Body of pancreas (tissue), 4 donors: ENCODE measurements at regions not wholly inside any gene's neighbourhood (a gene's known extent, or its start where the extent isn't known, plus 50 kb on each side); places are given as distances from the start of the nearest gene placed in this dataset.

Experiments used
- ATAC-seq: fragments of 150-250 bp; one replicate; pipeline ENCODE4 v1.9.1; 2016
- DNase-seq, 4 donors: peaks; one replicate each; pipeline ENCODE4 v3.0.0-alpha.2; 2019
- H3K27ac ChIP-seq, 4 donors: fragments of 200-600 bp; sonication (generic); 1 replicate in 3 of 4; 2 replicates in 1 of 4; pipeline versions ENCODE4 v1.5.1 to v1.6.1; 2016 to 2019; ENCODE audit warnings: mild to moderate bottlenecking in 1 of 4, mixed read lengths in 1 of 4, moderate library complexity in 1 of 4
- H3K27me3 ChIP-seq, 2 donors: fragments of 200-600 bp; sonication (generic); one replicate each; pipeline ENCODE4 v1.6.0; 2016; ENCODE audit warnings: mild to moderate bottlenecking in 1 of 2
- H3K36me3 ChIP-seq, 2 donors: fragments of 200-600 bp; sonication (generic); replicated peaks in 1 of 2; 2 replicates each; pipeline ENCODE4 v1.5.1; 2016; ENCODE audit warnings: low read depth in 2 of 2; ENCODE audit not compliant: insufficient read depth in 1 of 2
- H3K4me1 ChIP-seq: fragments of 200-600 bp; sonication (generic); one replicate; pipeline ENCODE4 v1.6.0; 2016
- H3K4me3 ChIP-seq, 2 donors: fragments of 200-600 bp; sonication (generic); 1 replicate in 1 of 2; 2 replicates in 1 of 2; pipeline ENCODE4 v1.5.1; 2016 to 2019
- H3K9me3 ChIP-seq, 3 donors: fragments of 200-600 bp; sonication (generic); 1 replicate in 2 of 3; 2 replicates in 1 of 3; pipeline ENCODE4 v1.5.1; 2016
- CTCF ChIP-seq, 7 experiments: fragments of 450-650 bp in 4 of 7; fragments of 200-600 bp in 3 of 7; sonication (generic) in 3 of 7; IDR thresholded peaks; one replicate each; pipeline ENCODE4 v1.5.1; 2016 to 2019; ENCODE audit warnings: antibody characterized with exemption in 7 of 7
- POLR2A ChIP-seq, 3 donors: fragments of 450-650 bp; IDR thresholded peaks; one replicate each; pipeline ENCODE4 v1.6.1; 2016; ENCODE audit warnings: antibody characterized with exemption in 3 of 3, mild to moderate bottlenecking in 2 of 3
- WGBS, 2 donors: methylation state at CpG; one replicate each; pipeline ENCODE4 v1.1.5; 2017; 5-methylcytosine and 5-hydroxymethylcytosine counted together
- intact Hi-C: fragments of 100-400 bp; cut with DNase I; formaldehyde crosslinking; loops from one replicate; pipeline ENCODE4 v1.15.1; 2023

- intact Hi-C loops, result no loop called here
- no peak overlapping the region for H3K4me3 ChIP-seq
- 43 to 49% methylated on average over 3 of the region's 3 CpGs for WGBS, 2 donors
- TF ChIP-seq CTCF (IDR thresholded peaks at IDR 0.05), result no peak
- TF ChIP-seq POLR2A (IDR thresholded peaks at IDR 0.05), result no peak
- H3K27ac ChIP-seq, result no peak overlapping the region
- no peaks in the 10 kb centered on the region for H3K36me3 ChIP-seq
- no peak for ATAC-seq
- DNase-seq, result no peak
- no peaks in the 10 kb centered on the region for H3K9me3 ChIP-seq
- H3K27me3 ChIP-seq, result no peaks in the 10 kb centered on the region
- H3K4me1 ChIP-seq, result no peaks in the 10 kb centered on the region
Measured at GRCh38 chr3:146881966-146882760, 277.0 kb upstream of the PLSCR5 start.

GRCh38 chr3:146881356-146881755 is 276.2 kb upstream of the PLSCR5 start:
- DNase-seq (no peak), ATAC-seq (no peak)
- H3K4me3 ChIP-seq, result no peak overlapping the region
- no peaks in the 10 kb centered on the region for H3K9me3 ChIP-seq
- TF ChIP-seq POLR2A (IDR thresholded peaks at IDR 0.05), result no peak
- TF ChIP-seq CTCF (IDR thresholded peaks at IDR 0.05), result no peak
- H3K27ac ChIP-seq, result no peak overlapping the region
- WGBS, 2 donors, result 68 to 82% methylated on average over 6 of the region's 6 CpGs
- H3K27me3 ChIP-seq, result no peaks in the 10 kb centered on the region
- H3K4me1 ChIP-seq, result no peaks in the 10 kb centered on the region
- intact Hi-C loops, result no loop called here
- no peaks in the 10 kb centered on the region for H3K36me3 ChIP-seq

DNA sequence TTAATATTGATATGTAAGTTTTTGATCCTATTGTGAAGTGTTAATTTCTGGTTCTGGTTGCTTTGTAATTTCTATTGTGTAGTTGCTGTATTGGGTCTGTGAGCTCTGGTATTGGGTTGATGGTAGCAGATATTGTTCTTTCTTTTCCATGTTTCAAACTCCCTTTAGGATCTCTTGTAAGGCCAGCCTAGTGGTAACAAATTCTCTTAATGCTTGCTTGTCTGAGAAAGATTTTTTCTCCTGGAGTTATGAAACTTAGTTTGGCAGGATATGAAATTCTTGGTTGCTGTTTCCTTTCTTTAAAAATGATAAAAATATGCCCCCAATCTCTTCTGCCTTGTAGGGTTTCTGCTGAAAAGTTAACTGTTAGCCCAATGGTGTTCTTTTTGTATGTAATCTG is 268.6 kb upstream of the PLSCR5 start:
- ATAC-seq, result no peak
- Histone ChIP-seq H3K36me3 (no peaks in the 10 kb centered on the region), H3K4me1 (no peaks in the 10 kb centered on the region), H3K27me3 (no peaks in the 10 kb centered on the region), H3K9me3 (peaks cover 0 to 6% (median 0%) of the 10 kb centered on the region in 3 donors), H3K4me3 (no peak overlapping the region), H3K27ac (no peak overlapping the region)
- no peak for DNase-seq
- no peak for TF ChIP-seq CTCF (IDR thresholded peaks at IDR 0.05)
- TF ChIP-seq POLR2A (IDR thresholded peaks at IDR 0.05), result no peak
- intact Hi-C loops, result no loop called here

DNA sequence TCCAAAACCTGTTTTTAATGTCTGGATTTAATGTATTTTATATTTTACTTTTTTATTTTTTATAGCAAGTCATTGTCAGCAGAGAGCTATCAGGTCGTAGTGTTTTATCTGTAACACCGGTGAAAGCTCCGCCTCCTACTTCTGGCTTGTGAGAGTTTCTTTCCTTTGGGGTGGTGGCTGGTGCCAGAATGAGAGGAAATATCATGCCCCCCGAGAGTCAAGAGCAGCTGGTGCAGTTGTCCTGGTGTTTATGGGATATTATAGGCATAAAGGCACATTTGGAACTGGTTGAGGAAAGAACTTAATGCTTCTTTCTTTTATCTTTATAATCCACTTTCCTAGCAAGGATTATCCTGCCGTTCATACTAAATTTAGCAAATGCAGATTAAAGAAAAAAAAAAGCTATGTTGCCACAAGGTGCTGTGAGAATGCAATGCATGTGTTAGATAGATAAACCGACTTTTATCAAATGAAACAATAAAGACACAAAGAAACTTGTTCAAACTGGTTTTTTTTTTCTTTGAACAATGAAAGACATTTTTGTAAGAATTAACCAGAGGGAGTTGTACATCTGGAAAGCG is 260.1 kb upstream of the PLSCR5 start:
- H3K4me3 ChIP-seq, result no peak overlapping the region
- TF ChIP-seq POLR2A (IDR thresholded peaks at IDR 0.05) (no peak), CTCF (IDR thresholded peaks at IDR 0.05) (no peak)
- intact Hi-C loops, result no loop called here
- H3K9me3 ChIP-seq, result no peaks in the 10 kb centered on the region
- DNase-seq (peak in 3 of 4 donors; percentile 8 to 51 (median 18)), ATAC-seq (peak; percentile 56)
- H3K36me3 ChIP-seq, result no peaks in the 10 kb centered on the region
- H3K4me1 ChIP-seq, result no peaks in the 10 kb centered on the region
- no peaks in the 10 kb centered on the region for H3K27me3 ChIP-seq
- 20 to 24% methylated on average over 7 of the region's 7 CpGs for WGBS, 2 donors
- H3K27ac ChIP-seq, result no peak overlapping the region

- no peak overlapping the region for H3K27ac ChIP-seq
- no peak for TF ChIP-seq CTCF (IDR thresholded peaks at IDR 0.05)
- no peak for TF ChIP-seq POLR2A (IDR thresholded peaks at IDR 0.05)
- DNase-seq, result no peak
- H3K4me3 ChIP-seq, result no peak overlapping the region
- intact Hi-C loops, result no loop called here
- no peak for ATAC-seq
- no peaks in the 10 kb centered on the region for H3K4me1 ChIP-seq
- no peaks in the 10 kb centered on the region for H3K27me3 ChIP-seq
- H3K36me3 ChIP-seq, result no peaks in the 10 kb centered on the region
- whole genome bisulfite sequencing, 2 donors, result 89 to 90% methylated on average over 3 of the region's 3 CpGs
- no peaks in the 10 kb centered on the region for H3K9me3 ChIP-seq
Measured at GRCh38 chr3:146861262-146861661, 256.1 kb upstream of the PLSCR5 start.
